Neural progenitor cell (in vitro differentiated cells): ENCODE measurements at regions not wholly inside any gene's neighbourhood (a gene's known extent, or its start where the extent isn't known, plus 50 kb on each side); places are given as distances from the start of the nearest gene placed in this dataset.
"Not testable (repeated sequence)": the region's sequence is repeated elsewhere in the genome, so short reads cannot be mapped to it uniquely, and the experiment has no call there.

ENCODE experiments used
- DNase-seq: peaks from one replicate; pipeline ENCODE4 v3.0.0-alpha.2; 2016; ENCODE audit warnings: low spot score
- H2AFZ ChIP-seq: fragments of 200-600 bp; sonication (generic); replicated peaks from 2 replicates; pipeline ENCODE4 v1.6.1; 2016; ENCODE audit warnings: antibody characterized with exemption
- H3F3A ChIP-seq: fragments of 200-600 bp; sonication (generic); 2 replicates; pipeline ENCODE4 v1.6.1; 2016; ENCODE audit warnings: antibody characterized with exemption, low read depth
- H3K27ac ChIP-seq: fragments of 200-600 bp; sonication (generic); 2 replicates; pipeline ENCODE4 v1.5.1; 2016; ENCODE audit warnings: mild to moderate bottlenecking
- H3K27me3 ChIP-seq: fragments of 200-600 bp; sonication (generic); 2 replicates; pipeline ENCODE4 v1.6.1; 2016; ENCODE audit warnings: mild to moderate bottlenecking, moderate library complexity
- H3K36me3 ChIP-seq: fragments of 200-600 bp; sonication (generic); 2 replicates; pipeline ENCODE4 v1.5.1; 2016
- H3K4me1 ChIP-seq: fragments of 200-600 bp; sonication (generic); 2 replicates; pipeline ENCODE4 v1.6.1; 2016; ENCODE audit warnings: mixed run types
- H3K4me2 ChIP-seq: fragments of 200-600 bp; sonication (generic); 2 replicates; pipeline ENCODE4 v1.6.1; 2016
- H3K4me3 ChIP-seq: fragments of 200-600 bp; sonication (generic); 2 replicates; pipeline ENCODE4 v1.5.1; 2016
- H3K79me2 ChIP-seq: fragments of 200-600 bp; sonication (generic); 2 replicates; pipeline ENCODE4 v1.6.1; 2016; ENCODE audit warnings: low read depth
- H3K9ac ChIP-seq: fragments of 200-600 bp; sonication (generic); 2 replicates; pipeline ENCODE4 v1.6.1; 2016
- H3K9me3 ChIP-seq: fragments of 200-600 bp; sonication (generic); 2 replicates; pipeline ENCODE4 v1.5.1; 2016; ENCODE audit warnings: low read depth
- H4K20me1 ChIP-seq: fragments of 200-600 bp; sonication (generic); 2 replicates; pipeline ENCODE4 v1.6.1; 2016; ENCODE audit warnings: low read depth
- H3K27ac Mint-ChIP-seq: 3 replicates; pipeline ENCODE4 v1.8.0; 2021; ENCODE audit warnings: mixed read lengths
- H3K27me3 Mint-ChIP-seq: 2 replicates; pipeline ENCODE4 v1.8.0; 2022; ENCODE audit warnings: low read depth, mild to moderate bottlenecking, inconsistent platforms, moderate library complexity, mixed read lengths; ENCODE audit not compliant: insufficient read depth
- H3K36me3 Mint-ChIP-seq: 3 replicates; pipeline ENCODE4 v1.8.0; 2021; ENCODE audit warnings: mixed read lengths
- H3K4me1 Mint-ChIP-seq: 3 replicates; pipeline ENCODE4 v1.8.0; 2021; ENCODE audit warnings: mixed read lengths
- H3K4me3 Mint-ChIP-seq: 3 replicates; pipeline ENCODE4 v1.8.0; 2021; ENCODE audit warnings: mild to moderate bottlenecking, moderate library complexity, mixed read lengths
- H3K9me3 Mint-ChIP-seq: 3 replicates; pipeline ENCODE4 v1.8.0; 2020; ENCODE audit warnings: mixed read lengths
- EZH2 ChIP-seq: fragments of 200-600 bp; sonication (generic); IDR thresholded peaks from 2 replicates; pipeline ENCODE4 v1.6.1; 2017; ENCODE audit warnings: antibody characterized with exemption, mild to moderate bottlenecking, moderate library complexity
- EZH2phosphoT487 ChIP-seq: fragments of 200-600 bp; sonication (generic); IDR thresholded peaks from 2 replicates; pipeline ENCODE4 v1.6.1; 2017; ENCODE audit warnings: antibody characterized with exemption
- TF ChIP-seq, protein P1 (sequence below): fragments of 200-600 bp; sonication (generic); IDR thresholded peaks from 2 replicates; pipeline ENCODE4 v1.5.1; 2017; ENCODE audit warnings: antibody characterized with exemption, mild to moderate bottlenecking

DNA sequence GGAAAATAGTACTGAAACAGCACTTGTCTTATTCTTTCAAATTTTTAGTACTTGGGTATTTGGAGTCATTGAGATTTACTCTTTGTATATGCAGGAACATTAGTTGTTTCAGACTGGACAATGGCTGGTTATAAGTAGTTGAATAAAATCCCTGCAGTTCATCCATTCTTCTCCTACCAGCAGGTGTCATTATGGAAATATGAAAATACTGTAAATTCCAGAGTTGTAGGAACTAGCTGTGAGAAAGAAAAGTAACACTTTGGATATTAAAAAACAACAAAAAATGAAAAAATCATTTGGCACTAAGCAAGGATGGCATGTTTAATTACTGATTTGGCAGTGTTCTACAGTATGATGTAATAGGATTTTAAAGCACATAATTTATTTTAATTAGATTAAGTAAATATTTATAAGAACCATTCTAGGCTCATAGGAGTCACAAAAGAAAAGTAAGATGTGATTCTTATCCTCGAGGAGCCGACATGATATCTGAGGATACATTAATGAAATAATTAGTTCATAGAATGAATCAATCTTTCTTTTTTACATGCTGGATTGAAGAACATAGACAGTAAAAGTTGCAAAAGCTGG, 155.3 kb downstream of the KCNRG start:
- Histone ChIP-seq H3K9ac (no peak overlapping the region), H3K27me3 (no peaks in the 10 kb centered on the region), H3F3A (no peaks in the 10 kb centered on the region), H3K4me2 (no peak overlapping the region), H3K79me2 (no peaks in the 10 kb centered on the region), H3K27ac (no peak overlapping the region), H3K4me1 (no peaks in the 10 kb centered on the region), H2AFZ (no peak overlapping the region), H3K4me3 (no peak overlapping the region), H3K9me3 (no peaks in the 10 kb centered on the region), H4K20me1 (no peaks in the 10 kb centered on the region), H3K36me3 (no peaks in the 10 kb centered on the region)
- Mint-ChIP-seq H3K27ac (no peak overlapping the region), H3K9me3 (no peaks in the 10 kb centered on the region), H3K27me3 (peaks cover 7% of the 10 kb centered on the region), H3K4me1 (peaks cover 3% of the 10 kb centered on the region), H3K36me3 (no peaks in the 10 kb centered on the region), H3K4me3 (no peak overlapping the region)
- TF ChIP-seq EZH2phosphoT487 (no peak), EZH2 (no peak)
- TF ChIP-seq, protein P1, sequence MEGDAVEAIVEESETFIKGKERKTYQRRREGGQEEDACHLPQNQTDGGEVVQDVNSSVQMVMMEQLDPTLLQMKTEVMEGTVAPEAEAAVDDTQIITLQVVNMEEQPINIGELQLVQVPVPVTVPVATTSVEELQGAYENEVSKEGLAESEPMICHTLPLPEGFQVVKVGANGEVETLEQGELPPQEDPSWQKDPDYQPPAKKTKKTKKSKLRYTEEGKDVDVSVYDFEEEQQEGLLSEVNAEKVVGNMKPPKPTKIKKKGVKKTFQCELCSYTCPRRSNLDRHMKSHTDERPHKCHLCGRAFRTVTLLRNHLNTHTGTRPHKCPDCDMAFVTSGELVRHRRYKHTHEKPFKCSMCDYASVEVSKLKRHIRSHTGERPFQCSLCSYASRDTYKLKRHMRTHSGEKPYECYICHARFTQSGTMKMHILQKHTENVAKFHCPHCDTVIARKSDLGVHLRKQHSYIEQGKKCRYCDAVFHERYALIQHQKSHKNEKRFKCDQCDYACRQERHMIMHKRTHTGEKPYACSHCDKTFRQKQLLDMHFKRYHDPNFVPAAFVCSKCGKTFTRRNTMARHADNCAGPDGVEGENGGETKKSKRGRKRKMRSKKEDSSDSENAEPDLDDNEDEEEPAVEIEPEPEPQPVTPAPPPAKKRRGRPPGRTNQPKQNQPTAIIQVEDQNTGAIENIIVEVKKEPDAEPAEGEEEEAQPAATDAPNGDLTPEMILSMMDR = no peak
- DNase-seq = no peak

GRCh38 chr13:50171590-50172282, 156.5 kb downstream of the KCNRG start:
- Mint-ChIP-seq H3K4me1 (peaks cover 3% of the 10 kb centered on the region), H3K27me3 (peaks cover 4% of the 10 kb centered on the region), H3K27ac (no peak overlapping the region), H3K9me3 (no peaks in the 10 kb centered on the region), H3K36me3 (no peaks in the 10 kb centered on the region), H3K4me3 (no peak overlapping the region)
- no peak overlapping the region for H3K27ac ChIP-seq
- no peaks in the 10 kb centered on the region for H3K4me1 ChIP-seq
- no peak overlapping the region for H3K4me3 ChIP-seq
- no peaks in the 10 kb centered on the region for H3K79me2 ChIP-seq
- DNase-seq = no peak
- no peaks in the 10 kb centered on the region for H3K27me3 ChIP-seq
- H3K9ac ChIP-seq = no peak overlapping the region
- no peaks in the 10 kb centered on the region for H3F3A ChIP-seq
- no peak overlapping the region for H2AFZ ChIP-seq
- H3K36me3 ChIP-seq = no peaks in the 10 kb centered on the region
- no peaks in the 10 kb centered on the region for H3K9me3 ChIP-seq
- no peak for TF ChIP-seq EZH2
- TF ChIP-seq EZH2phosphoT487 = no peak
- TF ChIP-seq, protein P1 = no peak
- no peaks in the 10 kb centered on the region for H4K20me1 ChIP-seq
- no peak overlapping the region for H3K4me2 ChIP-seq

GRCh38 chr13:50173045-50173444, 157.8 kb downstream of the KCNRG start:
- not testable (repeated sequence) for H3K4me1 Mint-ChIP-seq, H3K27ac Mint-ChIP-seq, H3K27me3 ChIP-seq, H3K27ac ChIP-seq, H3K9ac ChIP-seq, H3K4me1 ChIP-seq, H3K9me3 ChIP-seq, H3K4me3 ChIP-seq, H3K9me3 Mint-ChIP-seq, H3F3A ChIP-seq, H3K27me3 Mint-ChIP-seq, H4K20me1 ChIP-seq, H3K4me2 ChIP-seq, H3K36me3 Mint-ChIP-seq, H3K4me3 Mint-ChIP-seq, H3K79me2 ChIP-seq, H3K36me3 ChIP-seq, H2AFZ ChIP-seq, DNase-seq

DNA sequence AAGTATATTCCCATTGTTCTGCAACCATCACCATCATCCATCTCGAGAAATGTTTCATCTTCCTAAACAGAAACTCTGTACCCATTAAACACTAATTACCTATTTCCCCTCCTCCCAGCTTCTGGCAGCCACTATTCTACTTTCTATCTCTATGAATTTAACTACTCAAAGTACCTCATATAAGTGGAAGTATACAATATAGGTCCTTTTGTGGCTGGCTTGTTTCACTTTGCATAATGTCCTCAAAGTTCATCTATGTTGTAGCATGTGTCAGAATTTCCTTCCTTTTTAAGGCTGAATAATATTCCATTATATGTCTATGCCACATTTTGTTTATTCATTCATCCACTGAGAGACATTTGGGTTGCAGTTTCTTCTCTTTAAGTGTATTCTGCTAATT, 159.4 kb downstream of the KCNRG start:
- Histone ChIP-seq H3K27ac (no peak overlapping the region), H2AFZ (no peak overlapping the region), H3K27me3 (no peaks in the 10 kb centered on the region), H3K4me2 (no peak overlapping the region), H4K20me1 (no peaks in the 10 kb centered on the region), H3K36me3 (no peaks in the 10 kb centered on the region), H3K9ac (no peak overlapping the region), H3F3A (no peaks in the 10 kb centered on the region), H3K4me1 (no peaks in the 10 kb centered on the region), H3K79me2 (no peaks in the 10 kb centered on the region), H3K4me3 (no peak overlapping the region), H3K9me3 (no peaks in the 10 kb centered on the region)
- H3K36me3 Mint-ChIP-seq = no peaks in the 10 kb centered on the region
- H3K27ac Mint-ChIP-seq = no peak overlapping the region
- DNase-seq = no peak
- H3K27me3 Mint-ChIP-seq = peaks cover 2% of the 10 kb centered on the region
- H3K9me3 Mint-ChIP-seq = no peaks in the 10 kb centered on the region
- no peaks in the 10 kb centered on the region for H3K4me1 Mint-ChIP-seq
- no peak overlapping the region for H3K4me3 Mint-ChIP-seq
- TF ChIP-seq EZH2phosphoT487 (no peak), EZH2 (no peak)
- TF ChIP-seq, protein P1 = no peak
